Breast epithelium (tissue), 4 donors: ENCODE measurements at regions not wholly inside any gene's neighbourhood (a gene's known extent, or its start where the extent isn't known, plus 50 kb on each side); places are given as distances from the start of the nearest gene placed in this dataset.

Experiments used
- DNase-seq, 2 donors: peaks; one replicate each; pipeline ENCODE4 v3.0.0-alpha.2; 2019; ENCODE audit warnings: low spot score in 2 of 2
- H3K27ac ChIP-seq, 2 donors: fragments of 200-600 bp; sonication (generic) in 1 of 2; one replicate each; pipeline ENCODE4 v1.5.1; 2016 to 2019; ENCODE audit warnings: mild to moderate bottlenecking in 1 of 2
- H3K27me3 ChIP-seq, 2 donors: fragments of 200-600 bp; sonication (generic) in 1 of 2; one replicate each; pipeline versions ENCODE4 v1.5.1 to v1.6.0; 2017 to 2019; ENCODE audit warnings: control low read depth in 1 of 2, mild to moderate bottlenecking in 1 of 2
- H3K36me3 ChIP-seq: fragments of 200-600 bp; one replicate; pipeline ENCODE4 v1.5.1; 2019
- H3K4me1 ChIP-seq, 2 donors: fragments of 200-600 bp; sonication (generic); one replicate each; pipeline ENCODE4 v1.5.1; 2016 to 2019; ENCODE audit warnings: control low read depth in 1 of 2
- H3K4me3 ChIP-seq, 3 donors: fragments of 200-600 bp; sonication (generic); 1 replicate in 2 of 3; 2 replicates in 1 of 3; pipeline ENCODE4 v1.5.1; 2016 to 2019; ENCODE audit warnings: mild to moderate bottlenecking in 3 of 3, moderate library complexity in 2 of 3
- H3K9me3 ChIP-seq, 2 donors: fragments of 200-600 bp; sonication (generic) in 1 of 2; one replicate each; pipeline ENCODE4 v1.5.1; 2016 to 2019; ENCODE audit warnings: control low read depth in 1 of 2
- CTCF ChIP-seq, 3 donors: fragments of 450-650 bp; IDR thresholded peaks; one replicate each; pipeline ENCODE4 v1.5.1; 2016 to 2017; ENCODE audit warnings: antibody characterized with exemption in 3 of 3, mild to moderate bottlenecking in 3 of 3, moderate library complexity in 3 of 3
- POLR2A ChIP-seq: fragments of 450-650 bp; IDR thresholded peaks from one replicate; pipeline ENCODE4 v1.6.1; 2016; ENCODE audit warnings: antibody characterized with exemption, mild to moderate bottlenecking, moderate library complexity
- POLR2AphosphoS5 ChIP-seq, 3 donors: sonication (generic); formaldehyde crosslinking; IDR thresholded peaks; one replicate each; pipeline ENCODE4 v1.6.1; 2017; ENCODE audit warnings: antibody characterized with exemption in 3 of 3
- intact Hi-C: fragments of 100-400 bp; cut with DNase I; formaldehyde crosslinking; loops from one replicate; pipeline ENCODE4 v1.15.1; 2023; ENCODE audit warnings: low total_unique reads

GRCh38 chr1:194717334-194717733 is 1530.9 kb upstream of the B3GALT2 start:
- intact Hi-C loops: no loop called here
- H3K27ac ChIP-seq: no peak overlapping the region
- H3K9me3 ChIP-seq: no peaks in the 10 kb centered on the region
- no peaks in the 10 kb centered on the region for H3K4me1 ChIP-seq
- TF ChIP-seq POLR2A (no peak), CTCF (IDR thresholded peaks at IDR 0.05) (no peak), POLR2AphosphoS5 (IDR thresholded peaks at IDR 0.05) (no peak)
- H3K27me3 ChIP-seq: no peaks in the 10 kb centered on the region
- no peak overlapping the region for H3K4me3 ChIP-seq
- no peaks in the 10 kb centered on the region for H3K36me3 ChIP-seq
- DNase-seq: no peak

DNA sequence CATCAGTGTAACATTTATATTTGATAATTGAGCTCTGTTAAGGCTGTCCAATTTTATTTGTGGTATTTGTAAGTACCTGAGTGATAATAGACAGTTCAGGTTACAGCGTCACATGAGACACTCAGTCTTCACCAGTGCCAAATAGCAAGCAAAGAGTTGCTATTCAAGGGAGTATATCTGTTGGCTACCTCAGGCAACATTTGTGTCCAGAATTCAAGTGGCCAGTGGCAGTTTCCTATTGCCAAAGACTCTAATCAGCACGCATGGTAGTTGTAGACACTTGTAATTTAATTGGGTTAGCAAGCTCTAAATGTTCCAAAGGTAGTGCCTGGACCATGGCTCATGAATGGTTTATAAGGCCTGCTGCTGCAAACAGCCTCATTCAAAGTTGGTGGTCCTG is 1524.3 kb upstream of the B3GALT2 start:
- H3K9me3 ChIP-seq: no peaks in the 10 kb centered on the region
- H3K27me3 ChIP-seq: no peaks in the 10 kb centered on the region
- no peak overlapping the region for H3K27ac ChIP-seq
- no peak for TF ChIP-seq POLR2A
- TF ChIP-seq CTCF (IDR thresholded peaks at IDR 0.05): no peak
- TF ChIP-seq POLR2AphosphoS5 (IDR thresholded peaks at IDR 0.05): no peak
- intact Hi-C loops: no loop called here
- no peaks in the 10 kb centered on the region for H3K4me1 ChIP-seq
- DNase-seq: no peak
- H3K4me3 ChIP-seq: no peak overlapping the region
- no peaks in the 10 kb centered on the region for H3K36me3 ChIP-seq

- Histone ChIP-seq H3K27ac (no peak overlapping the region), H3K4me3 (no peak overlapping the region), H3K36me3 (no peaks in the 10 kb centered on the region), H3K4me1 (no peaks in the 10 kb centered on the region), H3K27me3 (no peaks in the 10 kb centered on the region), H3K9me3 (no peaks in the 10 kb centered on the region)
- TF ChIP-seq CTCF (IDR thresholded peaks at IDR 0.05) (no peak), POLR2A (no peak), POLR2AphosphoS5 (IDR thresholded peaks at IDR 0.05) (no peak)
- intact Hi-C loops: no loop called here
- DNase-seq: no peak
Observed at GRCh38 chr1:194709439-194709838, 1523.0 kb upstream of the B3GALT2 start.

DNA sequence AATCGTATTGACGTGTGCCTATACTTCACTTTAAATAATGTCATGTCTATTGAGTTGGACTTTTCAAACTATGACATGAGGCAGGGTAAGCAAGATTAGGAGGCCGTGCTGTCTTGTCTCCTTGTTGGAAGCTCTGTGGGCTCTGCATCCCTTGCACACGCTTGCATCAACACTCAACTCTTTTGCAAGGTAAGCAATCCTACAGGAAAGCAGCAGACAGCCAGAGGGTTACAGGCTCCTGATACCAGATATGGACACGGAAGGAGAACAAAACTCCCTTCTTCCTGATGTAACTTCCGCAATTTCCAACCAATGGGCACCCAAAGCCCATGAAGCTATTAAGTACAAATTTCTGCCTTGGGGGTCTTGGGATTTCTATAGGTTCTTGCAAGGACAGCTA is 1520.7 kb upstream of the B3GALT2 start:
- no peak overlapping the region for H3K27ac ChIP-seq
- no peak overlapping the region for H3K4me3 ChIP-seq
- intact Hi-C loops: no loop called here
- no peaks in the 10 kb centered on the region for H3K36me3 ChIP-seq
- no peak for DNase-seq
- H3K27me3 ChIP-seq: peaks cover 0 to under 1% of the 10 kb centered on the region in 2 donors
- TF ChIP-seq POLR2A (no peak), POLR2AphosphoS5 (IDR thresholded peaks at IDR 0.05) (no peak), CTCF (IDR thresholded peaks at IDR 0.05) (no peak)
- no peaks in the 10 kb centered on the region for H3K9me3 ChIP-seq
- no peaks in the 10 kb centered on the region for H3K4me1 ChIP-seq

DNA sequence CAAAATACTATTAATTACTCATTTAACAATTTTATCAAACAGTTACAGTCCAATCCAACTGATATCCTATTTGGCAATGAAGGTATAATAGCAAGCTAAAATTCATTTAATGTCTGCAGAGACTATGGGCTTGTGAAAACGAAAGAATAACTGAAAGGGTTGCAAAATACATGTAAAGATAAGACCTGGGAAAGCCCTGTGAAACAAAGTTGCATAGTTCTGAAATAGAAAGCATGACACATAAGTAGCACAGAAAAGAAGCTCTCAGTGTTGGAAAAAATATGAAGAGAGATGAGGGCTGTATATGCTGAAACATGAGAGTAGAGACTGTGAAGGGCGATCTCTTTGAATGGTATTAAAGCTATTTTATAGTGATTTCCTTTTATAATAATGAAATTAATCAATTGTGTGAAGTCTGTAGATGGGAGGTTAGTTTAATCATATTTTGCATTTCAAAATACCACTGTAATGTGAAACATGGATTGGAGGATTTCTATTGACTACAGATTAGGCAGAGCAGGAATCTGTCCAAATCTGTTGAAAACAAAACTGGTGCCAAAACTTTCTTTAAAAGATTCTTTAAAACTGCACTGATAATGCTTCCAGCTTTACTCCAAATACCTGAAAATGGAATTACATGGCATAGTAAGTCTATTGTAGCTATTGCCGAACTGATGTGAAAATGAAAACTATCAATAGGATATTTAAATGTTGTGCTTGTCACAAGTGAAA is 1518.9 kb upstream of the B3GALT2 start:
- DNase-seq: no peak
- Histone ChIP-seq H3K36me3 (no peaks in the 10 kb centered on the region), H3K4me3 (no peak overlapping the region), H3K27ac (no peak overlapping the region), H3K4me1 (no peaks in the 10 kb centered on the region), H3K9me3 (no peaks in the 10 kb centered on the region), H3K27me3 (peaks cover 0 to 4% of the 10 kb centered on the region in 2 donors)
- TF ChIP-seq POLR2AphosphoS5 (IDR thresholded peaks at IDR 0.05) (no peak), CTCF (IDR thresholded peaks at IDR 0.05) (no peak), POLR2A (no peak)
- intact Hi-C loops: no loop called here
